Ecto neural progenitor cell (in vitro differentiated cells): ENCODE measurements at regions not wholly inside any gene's neighbourhood (a gene's known extent, or its start where the extent isn't known, plus 50 kb on each side); places are given as distances from the start of the nearest gene placed in this dataset.
"Not testable (repeated sequence)": the region's sequence is repeated elsewhere in the genome, so short reads cannot be mapped to it uniquely, and the experiment has no call there.

Experiments used
- DNase-seq: peaks from one replicate; pipeline ENCODE4 v3.0.0-alpha.2; 2018; ENCODE audit warnings: low spot score

DNA sequence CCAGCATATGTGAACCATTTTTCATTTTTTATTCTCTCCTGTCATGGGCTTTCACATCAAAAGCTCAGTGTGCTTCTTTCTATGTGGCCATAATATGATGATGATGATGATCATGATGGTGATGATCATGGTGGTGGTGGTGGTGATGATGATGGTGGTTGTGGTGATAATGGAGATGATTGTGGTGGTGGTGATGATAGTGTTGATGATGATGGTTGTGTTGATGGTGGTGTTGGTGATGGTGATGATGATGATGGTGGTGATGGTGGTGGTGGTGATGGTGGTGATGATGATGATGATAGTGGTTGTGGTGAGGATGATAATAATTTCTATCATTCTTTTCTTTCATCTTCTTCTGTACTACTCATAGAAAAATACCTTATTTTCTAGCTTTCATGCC lies 413.1 kb upstream of the VSTM2A start:
- no peak for DNase-seq

- DNase-seq, result no peak
Observed at GRCh38 chr7:54141576-54141975, 400.6 kb upstream of the VSTM2A start.

GRCh38 chr7:54145716-54146115 lies 396.5 kb upstream of the VSTM2A start:
- DNase-seq, result no peak

DNA sequence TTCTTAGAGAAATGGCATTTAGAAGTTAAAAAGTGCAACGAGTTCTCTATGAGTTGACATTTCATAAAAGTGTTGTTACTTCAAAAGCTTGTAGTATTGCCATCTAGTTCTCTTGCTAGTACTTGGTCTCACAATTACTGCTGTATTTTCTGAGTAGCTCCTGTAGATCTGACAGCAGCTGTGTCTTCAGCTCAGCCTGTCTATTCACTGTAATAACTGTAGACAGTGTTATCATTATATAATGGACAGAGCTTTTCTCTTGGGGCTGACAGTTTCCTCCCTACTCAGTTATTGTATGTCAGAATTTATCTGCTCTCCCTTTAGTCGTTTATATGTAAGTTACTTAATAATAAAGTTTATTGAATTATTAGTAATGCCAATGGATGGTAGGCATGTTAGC lies 388.7 kb upstream of the VSTM2A start:
- DNase-seq, result no peak

DNA sequence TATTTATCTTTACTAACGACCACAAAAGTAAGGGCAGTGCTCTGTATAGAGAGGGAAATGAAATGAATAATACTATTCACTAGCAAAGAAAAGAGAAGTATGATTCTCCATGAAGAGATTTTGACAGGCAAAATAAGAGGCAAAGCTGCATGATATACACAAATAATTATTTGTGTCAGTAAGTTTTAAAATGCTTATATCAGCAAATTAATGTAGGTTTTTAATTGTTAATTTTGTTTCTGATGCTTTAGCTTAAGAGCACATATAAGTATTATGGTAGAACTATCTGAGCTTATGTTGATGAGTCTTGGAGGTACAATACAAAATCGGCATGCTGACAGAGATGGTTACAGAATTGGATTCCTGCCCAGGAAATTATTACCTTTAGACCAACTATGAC lies 383.1 kb upstream of the VSTM2A start:
- DNase-seq, result no peak

DNA sequence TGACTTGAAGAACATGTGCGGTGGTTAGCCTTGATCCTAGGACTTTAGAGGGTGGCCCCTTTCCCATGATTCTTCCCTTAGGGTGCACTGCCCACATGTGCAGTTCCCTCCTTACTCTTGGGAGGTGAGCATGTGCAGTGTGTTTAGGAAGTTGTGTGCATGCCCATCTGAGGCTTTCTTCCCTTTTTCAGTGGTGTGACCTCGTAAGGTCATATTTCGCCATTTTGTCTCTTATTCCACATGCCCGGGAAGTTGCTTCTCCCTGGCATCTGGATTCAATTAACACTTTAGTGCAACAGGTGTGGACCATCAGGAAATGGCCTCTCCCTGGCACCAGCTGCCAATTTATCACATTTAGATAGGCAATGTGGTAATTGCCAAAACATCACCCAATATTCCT lies 380.6 kb upstream of the VSTM2A start:
- no peak for DNase-seq

GRCh38 chr7:54166419-54166818 lies 375.8 kb upstream of the VSTM2A start:
- no peak for DNase-seq

- no peak for DNase-seq
Observed at GRCh38 chr7:54179321-54180029, 362.7 kb upstream of the VSTM2A start.

DNA sequence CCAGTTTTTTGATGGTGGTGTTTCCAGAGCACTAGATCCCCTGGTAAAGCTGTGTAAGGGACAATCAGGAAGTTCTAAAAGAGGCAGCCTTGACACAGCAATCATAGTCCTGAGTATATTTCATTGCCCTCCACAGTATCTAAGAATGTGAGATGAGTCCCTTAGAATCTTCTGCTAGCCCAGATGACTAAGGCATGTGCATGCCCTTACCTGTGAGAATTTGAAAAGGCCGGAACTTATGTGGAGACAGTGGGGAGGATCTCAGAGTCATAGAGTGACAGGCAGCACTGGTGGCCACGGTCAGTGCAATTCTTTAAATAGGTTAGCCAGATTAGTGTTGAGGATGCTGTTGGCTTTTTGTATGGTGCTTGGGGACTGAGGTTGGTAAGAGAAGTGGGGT lies 361.4 kb upstream of the VSTM2A start:
- no peak for DNase-seq

DNA sequence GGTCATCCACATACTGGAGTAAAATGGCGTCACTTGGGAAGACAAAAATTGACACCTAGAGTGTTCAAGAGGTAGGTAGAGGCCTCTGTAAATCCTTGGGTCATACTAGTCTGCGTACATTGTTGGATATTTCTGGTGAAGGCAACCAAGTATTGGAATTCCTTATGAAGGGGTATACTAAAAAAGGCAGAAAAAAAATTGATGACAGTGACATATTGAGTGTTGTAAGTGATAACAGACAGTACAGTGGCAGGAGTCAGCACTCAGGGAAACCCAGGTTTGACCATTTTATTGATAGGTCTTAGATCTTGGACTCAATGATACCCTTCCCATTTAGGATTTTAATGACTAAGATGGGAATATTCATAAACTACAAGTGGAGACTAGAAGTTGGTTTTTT lies 359.1 kb upstream of the VSTM2A start:
- DNase-seq, result no peak

DNA sequence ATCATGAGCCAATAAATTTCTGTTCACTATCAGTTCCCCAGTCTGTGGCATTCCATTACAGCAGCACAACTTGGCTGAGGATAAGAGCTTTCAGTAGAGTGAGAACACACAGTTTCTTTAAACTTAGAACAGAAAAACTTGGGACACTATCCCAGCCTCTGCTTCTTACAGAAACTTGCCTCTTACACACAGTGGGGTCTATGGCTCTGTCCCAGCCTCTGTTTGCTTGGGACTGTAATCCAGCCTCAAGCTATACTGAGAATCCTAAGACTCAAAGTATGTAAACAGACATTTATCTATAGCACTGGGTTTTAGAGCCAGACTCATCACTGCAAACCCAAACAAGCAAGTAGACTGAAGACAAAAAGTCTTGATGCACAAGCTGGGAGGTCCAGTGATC lies 355.8 kb upstream of the VSTM2A start:
- no peak for DNase-seq

DNA sequence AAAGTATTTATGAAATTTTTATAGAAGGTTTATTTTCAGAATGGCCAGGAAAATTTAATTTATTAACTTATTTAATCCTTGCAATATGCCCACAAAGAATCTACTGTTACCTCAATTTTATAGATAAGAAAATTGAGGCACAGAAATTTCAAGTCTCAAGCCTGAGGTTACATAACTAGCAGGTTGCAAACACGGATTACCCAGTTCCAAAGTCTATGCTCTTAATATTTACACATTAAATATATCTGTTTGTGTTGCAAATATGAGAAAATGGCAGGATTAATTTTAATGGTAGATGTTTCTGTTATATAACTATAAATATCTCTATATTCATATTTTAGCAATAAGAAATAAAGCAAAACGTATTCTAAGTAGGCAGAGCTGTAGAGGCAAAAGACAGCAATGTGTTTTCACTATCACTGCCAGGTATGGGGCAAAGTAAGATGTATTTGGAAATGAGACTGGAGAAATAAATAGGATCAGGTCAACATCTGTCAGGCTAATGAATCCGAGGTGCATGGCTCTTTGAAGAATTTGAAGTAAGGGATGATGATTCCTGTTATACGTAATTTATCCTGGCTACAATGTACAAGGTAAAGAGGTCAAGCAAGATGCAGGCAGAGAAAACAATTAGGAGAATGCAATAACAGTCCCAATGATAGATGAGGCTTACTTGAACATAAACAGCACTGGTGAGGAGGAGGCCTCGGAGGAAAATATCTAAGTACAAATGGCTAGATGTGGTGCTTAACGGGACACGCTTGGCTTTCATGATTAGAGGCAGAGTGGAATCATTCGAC lies 354.1 kb upstream of the VSTM2A start:
- no peak for DNase-seq

DNA sequence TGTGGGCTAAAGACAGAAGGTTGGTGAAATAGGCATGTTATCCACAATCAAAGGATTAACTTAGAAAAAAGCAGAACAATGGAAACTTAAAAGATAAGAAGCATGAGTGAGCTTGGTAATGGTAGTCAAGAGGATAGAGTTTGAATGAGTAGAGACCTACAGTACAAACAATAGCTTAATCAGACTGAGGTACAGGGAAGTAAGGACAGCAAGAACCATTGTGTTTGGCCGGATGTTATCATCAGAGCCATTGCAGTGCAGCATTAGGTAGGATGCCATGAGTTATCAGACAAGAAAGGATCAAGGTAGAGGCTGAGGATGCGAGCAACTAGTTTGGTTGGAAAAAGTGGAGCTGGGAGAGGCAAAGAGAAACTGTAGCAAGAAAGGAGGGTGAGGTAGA lies 353.3 kb upstream of the VSTM2A start:
- no peak for DNase-seq

GRCh38 chr7:54189330-54189729 lies 352.8 kb upstream of the VSTM2A start:
- no peak for DNase-seq

DNA sequence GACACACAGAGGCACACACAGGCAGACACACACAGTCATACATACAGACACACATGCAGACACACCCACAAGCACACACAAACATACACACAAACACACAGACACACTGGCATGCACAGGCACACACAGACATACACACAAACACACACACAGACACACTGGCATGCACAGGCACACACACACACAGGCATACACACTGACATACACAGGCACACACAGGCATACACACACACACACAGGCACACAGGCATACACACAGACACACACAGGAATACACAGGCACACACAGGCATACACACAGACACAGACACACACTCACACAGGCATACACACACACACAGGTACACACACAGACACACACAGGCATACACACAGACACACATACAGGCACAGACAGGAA lies 340.7 kb upstream of the VSTM2A start:
- DNase-seq, result no peak

GRCh38 chr7:54215424-54215823 lies 326.8 kb upstream of the VSTM2A start:
- DNase-seq, result no peak

DNA sequence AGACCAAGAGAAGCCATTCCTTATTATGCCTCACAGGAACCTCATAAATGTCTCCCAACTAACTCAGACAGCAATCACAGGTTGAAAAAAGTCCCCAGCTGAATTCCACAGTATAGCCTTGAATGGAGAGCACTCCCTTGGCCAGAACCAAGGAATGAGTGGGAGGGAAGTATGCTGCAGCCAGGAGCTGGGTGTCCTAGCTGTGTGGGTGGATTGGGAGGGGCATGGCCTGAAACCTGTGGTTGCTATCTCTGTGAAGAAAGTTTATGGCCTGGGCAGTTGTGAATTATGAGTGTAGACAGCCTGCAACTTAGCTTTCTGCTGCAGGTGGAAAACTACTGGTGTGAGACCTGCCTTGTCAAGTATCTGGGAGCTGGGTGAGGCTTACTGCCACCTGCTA lies 316.1 kb upstream of the VSTM2A start:
- DNase-seq, result not testable (repeated sequence)

DNA sequence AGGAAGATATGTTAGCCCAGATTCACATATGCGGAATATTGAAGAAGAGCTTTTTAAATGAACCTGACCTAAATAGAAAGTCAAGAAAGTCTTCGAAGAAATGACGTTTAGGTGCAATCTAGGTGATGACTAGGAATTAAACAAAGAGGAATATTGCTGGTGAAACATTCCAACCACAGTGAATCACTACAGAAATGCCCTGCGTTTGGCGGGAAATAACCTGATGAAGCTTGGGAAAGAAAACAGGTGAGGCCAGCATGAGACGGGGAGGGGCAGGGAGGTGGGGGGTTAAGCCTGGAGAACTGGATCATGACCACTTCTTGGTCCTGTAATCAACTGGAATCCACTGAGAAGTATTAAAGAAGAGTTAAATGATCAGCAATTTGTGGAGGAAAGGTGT lies 299.4 kb upstream of the VSTM2A start:
- no peak for DNase-seq

DNA sequence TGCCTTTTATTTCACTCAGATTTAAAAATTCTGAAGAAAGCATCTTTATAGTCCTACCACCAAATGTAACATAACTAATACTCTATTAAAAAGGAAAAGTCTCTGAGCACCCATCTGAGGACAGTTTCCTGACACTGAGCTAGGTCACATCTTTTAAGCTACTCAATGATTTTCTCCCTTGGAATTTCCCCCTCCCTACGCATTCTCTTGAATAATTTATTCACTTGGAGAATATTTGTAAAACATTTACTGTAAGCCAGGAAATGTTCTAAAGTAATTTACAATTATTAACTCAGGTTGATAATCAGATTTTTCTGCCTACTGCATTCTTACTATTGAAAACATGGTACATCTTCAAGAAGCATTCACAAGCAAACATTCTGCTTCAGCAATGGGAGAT lies 297.2 kb upstream of the VSTM2A start:
- no peak for DNase-seq

GRCh38 chr7:54249686-54250085 lies 292.5 kb upstream of the VSTM2A start:
- no peak for DNase-seq

- no peak for DNase-seq
Observed at GRCh38 chr7:54252256-54253035, 289.7 kb upstream of the VSTM2A start.

DNA sequence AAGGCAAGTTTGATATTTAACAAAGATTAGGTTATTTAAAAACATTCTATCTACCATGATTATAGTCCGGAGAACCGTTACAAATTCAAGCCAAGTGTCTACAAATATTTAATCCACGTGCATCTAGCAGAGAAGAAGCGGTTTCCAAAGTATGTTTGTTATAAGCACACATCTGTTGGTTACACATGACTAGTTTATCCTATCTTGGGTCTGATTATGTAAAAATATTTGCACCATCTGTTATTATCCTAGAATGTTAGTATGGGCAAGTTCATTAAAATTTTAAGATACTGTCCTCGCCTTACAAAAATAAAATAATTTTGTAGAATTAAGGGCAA lies 289.2 kb upstream of the VSTM2A start:
- no peak for DNase-seq

DNA sequence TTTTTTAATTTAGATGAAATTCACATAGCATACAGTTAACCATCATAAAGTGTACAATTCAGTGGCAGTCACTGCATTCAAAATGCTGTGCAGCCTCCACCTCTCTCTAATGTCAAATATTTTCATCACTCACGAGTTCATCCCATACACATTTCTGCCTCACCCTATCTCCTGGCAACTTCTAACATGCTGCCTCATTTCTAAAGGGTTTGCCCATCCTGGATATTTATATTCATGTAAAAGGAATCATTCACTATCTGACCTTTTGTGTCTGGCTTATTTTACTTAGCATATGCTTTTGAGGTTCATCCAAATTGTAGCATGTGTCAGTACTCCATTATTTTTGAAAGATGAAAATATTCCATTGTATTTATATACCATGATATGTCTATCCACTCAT lies 286.9 kb upstream of the VSTM2A start:
- DNase-seq, result no peak
